SK-N-SH (cell line): ENCODE measurements at regions not wholly inside any gene's neighbourhood (a gene's known extent, or its start where the extent isn't known, plus 50 kb on each side); places are given as distances from the start of the nearest gene placed in this dataset.

Experiments
- FOXJ3 ChIP-seq: sonication (generic); formaldehyde crosslinking; IDR thresholded peaks from 2 replicates; pipeline ENCODE4 v1.5.1; 2020; ENCODE audit warnings: mild to moderate bottlenecking, missing genetic modification reagents
- FOXM1 ChIP-seq: IDR thresholded peaks from 2 replicates; pipeline ENCODE4 v1.4.0; 2012; ENCODE audit warnings: low read depth, mild to moderate bottlenecking
- NFIC ChIP-seq: IDR thresholded peaks from 2 replicates; pipeline ENCODE4 v1.4.0; 2012; ENCODE audit warnings: borderline replicate concordance
- NRF1 ChIP-seq: IDR thresholded peaks from 2 replicates; pipeline ENCODE4 v1.6.1; 2012; ENCODE audit warnings: low read depth, mild to moderate bottlenecking, low read length
- RAD21 ChIP-seq: IDR thresholded peaks from 2 replicates; pipeline ENCODE4 v1.6.1; 2012; ENCODE audit warnings: mild to moderate bottlenecking, low read length
- SMC3 ChIP-seq: IDR thresholded peaks from 2 replicates; pipeline ENCODE4 v1.6.1; 2012; ENCODE audit warnings: low read depth, low read length, improper control_type of control experiment
- TAF1 ChIP-seq: IDR thresholded peaks from 2 replicates; pipeline ENCODE4 v1.6.1; 2012; ENCODE audit warnings: low read depth, mild to moderate bottlenecking, low read length, moderate library complexity, borderline replicate concordance
- TCF12 ChIP-seq: IDR thresholded peaks from 2 replicates; pipeline ENCODE4 v1.4.0; 2012
- YY1 ChIP-seq: IDR thresholded peaks from 2 replicates; pipeline ENCODE4 v1.4.0; 2012; ENCODE audit warnings: low read depth, mild to moderate bottlenecking
- TF ChIP-seq, protein P1 (sequence below): IDR thresholded peaks from 2 replicates; pipeline ENCODE4; 2012
- TF ChIP-seq, protein P2 (sequence below): fragments of 200-600 bp; sonication (generic); IDR thresholded peaks from 2 replicates; pipeline ENCODE4 v1.6.1; 2017; ENCODE audit warnings: antibody characterized with exemption, mild to moderate bottlenecking, moderate library complexity
- TF ChIP-seq, protein P3 (sequence below): fragments of 150-350 bp; IDR thresholded peaks from 2 replicates; pipeline ENCODE4 v1.6.1; 2016; ENCODE audit warnings: mild to moderate bottlenecking, low read depth, low read length
- TF ChIP-seq, protein P4 (sequence below): IDR thresholded peaks from 2 replicates; pipeline ENCODE4 v1.4.0; 2012; ENCODE audit warnings: low read depth, borderline replicate concordance

DNA sequence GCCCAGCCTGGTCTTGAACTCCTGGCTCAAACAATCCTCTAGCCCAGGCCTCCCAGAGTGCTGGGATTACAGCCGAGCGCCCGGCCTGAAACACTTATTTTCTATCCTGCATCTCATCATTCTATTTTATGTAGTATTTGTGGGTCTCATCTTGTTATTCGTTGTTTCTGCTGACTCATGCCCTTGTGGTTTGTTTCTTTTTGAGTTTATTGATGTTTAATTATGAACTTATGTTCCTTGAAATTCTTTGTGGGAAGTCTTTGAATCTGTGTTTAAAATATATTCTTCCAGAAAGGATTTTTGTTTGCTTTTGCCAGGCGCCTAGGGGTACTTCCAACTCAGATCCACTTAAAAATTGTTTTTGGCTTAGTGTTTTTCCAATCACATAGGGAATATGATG lies 78.3 kb upstream of the C15orf39 start:
- no peak for TF ChIP-seq RAD21
- TF ChIP-seq, protein P1, sequence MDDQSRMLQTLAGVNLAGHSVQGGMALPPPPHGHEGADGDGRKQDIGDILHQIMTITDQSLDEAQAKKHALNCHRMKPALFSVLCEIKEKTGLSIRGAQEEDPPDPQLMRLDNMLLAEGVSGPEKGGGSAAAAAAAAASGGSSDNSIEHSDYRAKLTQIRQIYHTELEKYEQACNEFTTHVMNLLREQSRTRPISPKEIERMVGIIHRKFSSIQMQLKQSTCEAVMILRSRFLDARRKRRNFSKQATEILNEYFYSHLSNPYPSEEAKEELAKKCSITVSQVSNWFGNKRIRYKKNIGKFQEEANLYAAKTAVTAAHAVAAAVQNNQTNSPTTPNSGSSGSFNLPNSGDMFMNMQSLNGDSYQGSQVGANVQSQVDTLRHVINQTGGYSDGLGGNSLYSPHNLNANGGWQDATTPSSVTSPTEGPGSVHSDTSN: no peak
- TF ChIP-seq, protein P2, sequence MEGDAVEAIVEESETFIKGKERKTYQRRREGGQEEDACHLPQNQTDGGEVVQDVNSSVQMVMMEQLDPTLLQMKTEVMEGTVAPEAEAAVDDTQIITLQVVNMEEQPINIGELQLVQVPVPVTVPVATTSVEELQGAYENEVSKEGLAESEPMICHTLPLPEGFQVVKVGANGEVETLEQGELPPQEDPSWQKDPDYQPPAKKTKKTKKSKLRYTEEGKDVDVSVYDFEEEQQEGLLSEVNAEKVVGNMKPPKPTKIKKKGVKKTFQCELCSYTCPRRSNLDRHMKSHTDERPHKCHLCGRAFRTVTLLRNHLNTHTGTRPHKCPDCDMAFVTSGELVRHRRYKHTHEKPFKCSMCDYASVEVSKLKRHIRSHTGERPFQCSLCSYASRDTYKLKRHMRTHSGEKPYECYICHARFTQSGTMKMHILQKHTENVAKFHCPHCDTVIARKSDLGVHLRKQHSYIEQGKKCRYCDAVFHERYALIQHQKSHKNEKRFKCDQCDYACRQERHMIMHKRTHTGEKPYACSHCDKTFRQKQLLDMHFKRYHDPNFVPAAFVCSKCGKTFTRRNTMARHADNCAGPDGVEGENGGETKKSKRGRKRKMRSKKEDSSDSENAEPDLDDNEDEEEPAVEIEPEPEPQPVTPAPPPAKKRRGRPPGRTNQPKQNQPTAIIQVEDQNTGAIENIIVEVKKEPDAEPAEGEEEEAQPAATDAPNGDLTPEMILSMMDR: no peak
- no peak for TF ChIP-seq YY1
- TF ChIP-seq SMC3: no peak
- TF ChIP-seq FOXJ3: no peak
- TF ChIP-seq, protein P3, sequence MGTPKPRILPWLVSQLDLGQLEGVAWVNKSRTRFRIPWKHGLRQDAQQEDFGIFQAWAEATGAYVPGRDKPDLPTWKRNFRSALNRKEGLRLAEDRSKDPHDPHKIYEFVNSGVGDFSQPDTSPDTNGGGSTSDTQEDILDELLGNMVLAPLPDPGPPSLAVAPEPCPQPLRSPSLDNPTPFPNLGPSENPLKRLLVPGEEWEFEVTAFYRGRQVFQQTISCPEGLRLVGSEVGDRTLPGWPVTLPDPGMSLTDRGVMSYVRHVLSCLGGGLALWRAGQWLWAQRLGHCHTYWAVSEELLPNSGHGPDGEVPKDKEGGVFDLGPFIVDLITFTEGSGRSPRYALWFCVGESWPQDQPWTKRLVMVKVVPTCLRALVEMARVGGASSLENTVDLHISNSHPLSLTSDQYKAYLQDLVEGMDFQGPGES: no peak
- no peak for TF ChIP-seq TAF1
- TF ChIP-seq NRF1: no peak
- TF ChIP-seq TCF12: no peak
- TF ChIP-seq, protein P4, sequence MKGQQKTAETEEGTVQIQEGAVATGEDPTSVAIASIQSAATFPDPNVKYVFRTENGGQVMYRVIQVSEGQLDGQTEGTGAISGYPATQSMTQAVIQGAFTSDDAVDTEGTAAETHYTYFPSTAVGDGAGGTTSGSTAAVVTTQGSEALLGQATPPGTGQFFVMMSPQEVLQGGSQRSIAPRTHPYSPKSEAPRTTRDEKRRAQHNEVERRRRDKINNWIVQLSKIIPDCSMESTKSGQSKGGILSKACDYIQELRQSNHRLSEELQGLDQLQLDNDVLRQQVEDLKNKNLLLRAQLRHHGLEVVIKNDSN: no peak
- no peak for TF ChIP-seq FOXM1
- TF ChIP-seq NFIC: no peak
